ENCODE measurements at regions not wholly inside any gene's neighbourhood (a gene's known extent, or its start where the extent isn't known, plus 50 kb on each side); places are given as distances from the start of the nearest gene placed in this dataset.

GRCh38 chr14:34165847-34166350, 215.0 kb upstream of the EGLN3 start:
- Histone ChIP-seq H3K4me2 (ENCODE audit: low read length) (no peak overlapping the region), H2AFZ (ENCODE audit: low read depth, low read length) (no peak overlapping the region), H4K20me1 (ENCODE audit: insufficient read depth) (no peaks in the 10 kb centered on the region)

GRCh38 chr14:34164162-34164864, 213.4 kb upstream of the EGLN3 start:
- TF ChIP-seq MXI1 (conservative IDR thresholded peaks at IDR 0.05; ENCODE audit: poor library complexity, severe bottlenecking), result no peak
- no peak for TF ChIP-seq CTCF (IDR thresholded peaks at IDR 0.05; ENCODE audit: poor library complexity, severe bottlenecking)
- TF ChIP-seq TAF1 (IDR thresholded peaks at IDR 0.05; ENCODE audit: low read depth), result no peak
- TF ChIP-seq EP300 (conservative IDR thresholded peaks at IDR 0.05; ENCODE audit: poor library complexity, severe bottlenecking), result no peak
- TF ChIP-seq POLR2AphosphoS5 (IDR thresholded peaks at IDR 0.05), result no peak
- TF ChIP-seq REST (IDR thresholded peaks at IDR 0.05; ENCODE audit: borderline replicate concordance), result no peak
- no peak for TF ChIP-seq SMC3 (conservative IDR thresholded peaks at IDR 0.05; ENCODE audit: poor library complexity)
- TF ChIP-seq EZH2 (IDR thresholded peaks at IDR 0.05; ENCODE audit: borderline replicate concordance, insufficient read depth, low read length, poor library complexity, severe bottlenecking), result no peak
- no peak for TF ChIP-seq RAD21 (conservative IDR thresholded peaks at IDR 0.05)
- no peaks in the 10 kb centered on the region for H3K9me3 ChIP-seq (ENCODE audit: low read length)
- H3F3A ChIP-seq (ENCODE audit: insufficient read depth, low read length, poor library complexity, severe bottlenecking), result no peaks in the 10 kb centered on the region
- no peak overlapping the region for H3K4me2 ChIP-seq (ENCODE audit: low read length)
- H2AFZ ChIP-seq (ENCODE audit: low read depth, low read length), result no peak overlapping the region
- no peaks in the 10 kb centered on the region for H3K79me2 ChIP-seq (replicated peaks; ENCODE audit: insufficient read depth, low read length)
- no peaks in the 10 kb centered on the region for H3K9me2 ChIP-seq (ENCODE audit: insufficient read depth, low read length)
- no peaks in the 10 kb centered on the region for H3K36me3 ChIP-seq (ENCODE audit: insufficient read depth, low read length)
- H4K20me1 ChIP-seq (ENCODE audit: insufficient read depth), result no peaks in the 10 kb centered on the region
- H3K27me3 ChIP-seq (ENCODE audit: insufficient read depth, low read depth, low read length), result no peaks in the 10 kb centered on the region
- H3K27ac ChIP-seq (ENCODE audit: low read length), result no peak overlapping the region
- H3K4me3 ChIP-seq (ENCODE audit: low read length), result no peak overlapping the region
- no peak overlapping the region for H3K9ac ChIP-seq (ENCODE audit: low read length)

More at GRCh38 chr14:34165847-34166350, 215.0 kb upstream of the EGLN3 start:
- no peaks in the 10 kb centered on the region for H3F3A ChIP-seq (ENCODE audit: insufficient read depth, low read length, poor library complexity, severe bottlenecking)
- H3K9ac ChIP-seq (ENCODE audit: low read length), result no peak overlapping the region
- H3K27me3 ChIP-seq (ENCODE audit: insufficient read depth, low read depth, low read length), result no peaks in the 10 kb centered on the region
- no peaks in the 10 kb centered on the region for H3K36me3 ChIP-seq (ENCODE audit: insufficient read depth, low read length)
- no peak overlapping the region for H3K27ac ChIP-seq (ENCODE audit: low read length)
- TF ChIP-seq POLR2AphosphoS5 (IDR thresholded peaks at IDR 0.05) (peak; percentile 55), MXI1 (conservative IDR thresholded peaks at IDR 0.05; ENCODE audit: poor library complexity, severe bottlenecking) (no peak), RAD21 (conservative IDR thresholded peaks at IDR 0.05) (no peak), EZH2 (IDR thresholded peaks at IDR 0.05; ENCODE audit: borderline replicate concordance, insufficient read depth, low read length, poor library complexity, severe bottlenecking) (no peak), EP300 (conservative IDR thresholded peaks at IDR 0.05; ENCODE audit: poor library complexity, severe bottlenecking) (peak; percentile 81), REST (IDR thresholded peaks at IDR 0.05; ENCODE audit: borderline replicate concordance) (peak; percentile 33), SMC3 (conservative IDR thresholded peaks at IDR 0.05; ENCODE audit: poor library complexity) (no peak)
- H3K9me2 ChIP-seq (ENCODE audit: insufficient read depth, low read length), result no peaks in the 10 kb centered on the region
- H3K79me2 ChIP-seq (replicated peaks; ENCODE audit: insufficient read depth, low read length), result no peaks in the 10 kb centered on the region
- H3K4me3 ChIP-seq (ENCODE audit: low read length), result no peak overlapping the region
- no peaks in the 10 kb centered on the region for H3K9me3 ChIP-seq (ENCODE audit: low read length)
